Ishikawa (cell line): ENCODE measurements at regions not wholly inside any gene's neighbourhood (a gene's known extent, or its start where the extent isn't known, plus 50 kb on each side); places are given as distances from the start of the nearest gene placed in this dataset.

Experiments used
- CEBPB ChIP-seq: IDR thresholded peaks from 2 replicates; pipeline ENCODE4 v1.6.1; 2012
- CREB1 ChIP-seq: IDR thresholded peaks from 2 replicates; pipeline ENCODE4 v1.6.1; 2012; ENCODE audit warnings: low read depth
- EGR1 ChIP-seq: IDR thresholded peaks from 2 replicates; pipeline ENCODE4 v1.6.1; 2012
- EP300 ChIP-seq: IDR thresholded peaks from 2 replicates; pipeline ENCODE4 v1.6.1; 2012; ENCODE audit warnings: borderline replicate concordance
- FOXM1 ChIP-seq: IDR thresholded peaks from 2 replicates; pipeline ENCODE4 v1.6.1; 2012; ENCODE audit warnings: low read depth, borderline replicate concordance
- MAX ChIP-seq: IDR thresholded peaks from 2 replicates; pipeline ENCODE4 v1.6.1; 2012
- NFIC ChIP-seq: IDR thresholded peaks from 2 replicates; pipeline ENCODE4 v1.6.1; 2012
- RAD21 ChIP-seq: IDR thresholded peaks from 2 replicates; pipeline ENCODE4 v1.6.1; 2012; ENCODE audit warnings: low read depth
- REST ChIP-seq: IDR thresholded peaks from 2 replicates; pipeline ENCODE4 v1.6.1; 2012; ENCODE audit warnings: low read depth, mild to moderate bottlenecking
- TAF1 ChIP-seq: IDR thresholded peaks from 2 replicates; pipeline ENCODE4 v1.6.1; 2012; ENCODE audit warnings: low read depth, mild to moderate bottlenecking
- TCF12 ChIP-seq: IDR thresholded peaks from 2 replicates; pipeline ENCODE4 v1.6.1; 2012; ENCODE audit warnings: low read depth
- TEAD4 ChIP-seq: IDR thresholded peaks from 2 replicates; pipeline ENCODE4 v1.6.1; 2012
- USF1 ChIP-seq: IDR thresholded peaks from 2 replicates; pipeline ENCODE4 v1.6.1; 2012
- YY1 ChIP-seq: IDR thresholded peaks from 2 replicates; pipeline ENCODE4 v1.6.1; 2012; ENCODE audit warnings: low read depth
- ZBTB7A ChIP-seq: IDR thresholded peaks from 2 replicates; pipeline ENCODE4 v1.6.1; 2012; ENCODE audit warnings: low read depth

- TF ChIP-seq YY1: no peak
- TF ChIP-seq TEAD4: no peak
- no peak for TF ChIP-seq MAX
- no peak for TF ChIP-seq TCF12
- TF ChIP-seq TAF1: no peak
- no peak for TF ChIP-seq CREB1
- TF ChIP-seq REST: no peak
- TF ChIP-seq RAD21: no peak
- TF ChIP-seq EP300: no peak
- no peak for TF ChIP-seq CEBPB
- TF ChIP-seq ZBTB7A: no peak
- TF ChIP-seq USF1: no peak
- TF ChIP-seq NFIC: no peak
- no peak for TF ChIP-seq EGR1
- no peak for TF ChIP-seq FOXM1
Observed at GRCh38 chr12:92028441-92028709, 117.3 kb downstream of the BTG1 start.

- TF ChIP-seq NFIC (no peak), TEAD4 (no peak), EGR1 (no peak), YY1 (no peak), TAF1 (no peak), CREB1 (no peak), TCF12 (no peak), CEBPB (no peak), REST (no peak), EP300 (no peak), USF1 (no peak), FOXM1 (no peak), ZBTB7A (no peak), RAD21 (no peak), MAX (no peak)
Observed at GRCh38 chr12:92027701-92028440, 117.8 kb downstream of the BTG1 start.

- TF ChIP-seq TEAD4 (no peak), TCF12 (no peak), YY1 (no peak), EP300 (no peak), CREB1 (no peak), EGR1 (no peak), NFIC (no peak), REST (no peak), TAF1 (no peak), ZBTB7A (no peak), FOXM1 (no peak), CEBPB (no peak), USF1 (no peak)
Observed at GRCh38 chr12:92027243-92027642, 118.4 kb downstream of the BTG1 start.
